ENCODE measurements at regions not wholly inside any gene's neighbourhood (a gene's known extent, or its start where the extent isn't known, plus 50 kb on each side); places are given as distances from the start of the nearest gene placed in this dataset.
"Not testable (repeated sequence)": the region's sequence is repeated elsewhere in the genome, so short reads cannot be mapped to it uniquely, and the experiment has no call there.

GRCh38 chr15:81859737-81860516, 185.9 kb downstream of the MEX3B start:
- no peak for DNase-seq

GRCh38 chr15:81858586-81858985, 187.2 kb downstream of the MEX3B start:
- DNase-seq: no peak

- DNase-seq: no peak
These were observed 187.7 kb downstream of the MEX3B start for GRCh38 chr15:81858136-81858535.

- no peak for DNase-seq
These were observed 189.2 kb downstream of the MEX3B start for GRCh38 chr15:81856634-81857026.

- DNase-seq: no peak
These were observed 189.7 kb downstream of the MEX3B start for GRCh38 chr15:81856001-81856633.

GRCh38 chr15:81853150-81853748, 192.6 kb downstream of the MEX3B start:
- no peak for DNase-seq

GRCh38 chr15:81852411-81853149, 193.2 kb downstream of the MEX3B start:
- DNase-seq: no peak

GRCh38 chr15:81851757-81852156, 194.1 kb downstream of the MEX3B start:
- no peak for DNase-seq

- no peak for DNase-seq
These were observed 194.5 kb downstream of the MEX3B start for GRCh38 chr15:81851325-81851724.

GRCh38 chr15:81849289-81849688, 196.5 kb downstream of the MEX3B start:
- no peak for DNase-seq

- no peak for DNase-seq
These were observed 197.1 kb downstream of the MEX3B start for GRCh38 chr15:81848701-81849100.

GRCh38 chr15:81843757-81844407, 201.9 kb downstream of the MEX3B start:
- DNase-seq: no peak

- DNase-seq: no peak
These were observed 202.6 kb downstream of the MEX3B start for GRCh38 chr15:81843226-81843625.

- no peak for DNase-seq
These were observed 206.4 kb downstream of the MEX3B start for GRCh38 chr15:81839387-81839786.

- DNase-seq: no peak
These were observed 210.1 kb downstream of the MEX3B start for GRCh38 chr15:81835731-81836130.

- no peak for DNase-seq
These were observed 215.3 kb downstream of the MEX3B start for GRCh38 chr15:81830520-81830919.

- DNase-seq: no peak
These were observed 215.9 kb downstream of the MEX3B start for GRCh38 chr15:81829918-81830317.

- no peak for DNase-seq
These were observed 217.7 kb downstream of the MEX3B start for GRCh38 chr15:81828135-81828534.

GRCh38 chr15:81825136-81825535, 220.7 kb downstream of the MEX3B start:
- no peak for DNase-seq

GRCh38 chr15:81822587-81822986, 223.2 kb downstream of the MEX3B start:
- DNase-seq: not testable (repeated sequence)

GRCh38 chr15:81819924-81820635, 225.7 kb downstream of the MEX3B start:
- DNase-seq: no peak

GRCh38 chr15:81814882-81815455, 230.8 kb downstream of the MEX3B start:
- no peak for DNase-seq

Data from stimulated activated CD4-positive, alpha-beta T cell treated with anti-CD3 and anti-CD28 coated beads, Interleukin-4, amount 100 ng/mL, for 24 hours (primary cell).